SK-N-SH (cell line): ENCODE measurements at regions not wholly inside any gene's neighbourhood (a gene's known extent, or its start where the extent isn't known, plus 50 kb on each side); places are given as distances from the start of the nearest gene placed in this dataset.

ENCODE experiments used
- CTCF ChIP-seq: fragments of 200-600 bp; sonication (generic); IDR thresholded peaks from 2 replicates; pipeline ENCODE4 v1.6.1; 2017; ENCODE audit warnings: antibody characterized with exemption, mild to moderate bottlenecking, moderate library complexity
- RAD21 ChIP-seq: IDR thresholded peaks from 2 replicates; pipeline ENCODE4 v1.6.1; 2012; ENCODE audit warnings: mild to moderate bottlenecking, low read length

DNA sequence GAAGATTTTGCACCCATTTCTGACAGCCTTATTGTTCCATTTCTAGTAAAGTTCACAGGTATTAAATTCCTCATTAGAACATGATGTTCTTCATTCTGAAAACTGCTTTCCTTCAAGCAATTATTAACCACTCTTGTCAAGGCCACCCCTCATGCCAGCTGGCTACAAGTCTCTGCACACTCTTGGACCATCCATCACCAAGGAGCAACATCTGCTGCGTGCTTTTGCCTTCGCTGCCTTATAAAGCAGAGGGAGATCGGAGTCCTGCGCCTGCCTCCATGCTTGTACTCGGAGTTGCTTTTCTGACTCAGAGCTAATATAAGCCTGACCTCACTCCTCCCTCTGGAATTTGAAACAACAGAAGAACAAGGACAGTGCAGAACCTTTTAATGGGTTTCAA lies 529.9 kb upstream of the DPP6 start:
- TF ChIP-seq CTCF, result no peak
- no peak for TF ChIP-seq RAD21
